ENCODE measurements at regions not wholly inside any gene's neighbourhood (a gene's known extent, or its start where the extent isn't known, plus 50 kb on each side); places are given as distances from the start of the nearest gene placed in this dataset.
A peak's percentile ranks its signal among the peaks of the same experiment; 100 is the strongest.

DNA sequence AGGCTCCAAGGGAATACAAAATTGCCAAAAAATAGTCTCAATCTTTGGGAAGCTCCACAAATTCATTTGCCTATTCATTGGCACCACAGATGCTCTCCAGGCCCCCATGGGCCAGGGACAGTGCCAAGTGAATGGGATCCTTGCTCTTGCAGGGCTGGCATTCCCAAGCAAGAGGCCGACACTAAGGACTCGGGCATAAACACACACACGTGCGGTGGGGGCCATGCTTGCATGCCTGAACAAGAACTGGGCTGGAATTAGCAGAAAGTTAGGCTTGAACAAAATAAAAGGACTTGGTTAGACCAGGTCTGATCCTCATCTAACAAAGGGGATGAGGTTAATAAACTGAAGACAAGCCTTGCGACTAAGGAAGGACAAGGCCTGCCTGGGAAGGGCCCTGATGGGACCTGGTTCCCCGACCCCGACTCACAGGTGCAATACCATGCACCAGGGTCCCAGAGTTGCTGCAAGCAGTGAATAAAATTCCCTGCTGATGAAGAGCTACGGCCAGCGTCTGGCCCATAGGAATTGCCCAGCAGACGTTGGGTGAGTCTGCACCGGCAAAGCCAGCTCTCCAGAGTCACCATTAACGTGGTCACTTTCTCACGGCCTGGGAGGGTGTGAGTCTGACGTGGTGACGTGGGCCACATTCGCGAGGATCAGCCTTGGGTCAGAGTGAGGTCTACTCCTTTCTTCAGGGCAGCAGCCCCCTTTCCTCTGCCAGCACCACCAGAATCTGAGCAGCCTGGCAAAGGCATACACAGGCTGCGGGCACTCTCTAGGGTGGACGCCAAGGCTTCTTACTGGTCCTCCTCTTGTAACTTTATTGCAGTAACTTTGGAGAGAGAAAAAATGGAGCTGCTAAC is 77.4 kb upstream of the FCN1 start:
- H3K27me3 ChIP-seq = no peaks in the 10 kb centered on the region
- no peaks in the 10 kb centered on the region for H3K4me1 ChIP-seq
- peaks cover 33% of the 10 kb centered on the region for H3K9me3 ChIP-seq
- no peak overlapping the region for H3K4me3 ChIP-seq
- TF ChIP-seq Cebpa-rat (IDR thresholded peaks at IDR 0.05) = no peak
- H3K36me3 ChIP-seq = no peaks in the 10 kb centered on the region
- no peak overlapping the region for H3K27ac ChIP-seq
- no peak overlapping the region for H3K9ac ChIP-seq
- no peak overlapping the region for H3K4me2 ChIP-seq
- no peaks in the 10 kb centered on the region for H4K20me1 ChIP-seq

DNA sequence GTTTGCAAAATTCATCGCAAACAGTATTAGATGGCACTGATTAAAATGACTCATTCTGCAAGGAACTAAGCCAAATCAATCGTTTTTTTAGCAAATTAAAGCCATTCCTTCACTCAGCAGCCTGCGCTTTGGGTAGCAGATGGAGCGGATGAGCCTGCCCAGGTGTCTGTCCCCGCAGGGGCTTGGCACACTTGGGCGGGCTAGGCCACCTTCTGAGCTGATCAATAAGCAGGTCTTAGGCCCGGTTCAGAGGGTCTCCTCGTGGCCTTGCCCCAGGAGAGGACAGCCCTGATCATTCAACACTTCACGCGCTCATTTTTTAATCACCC is 78.0 kb upstream of the FCN1 start:
- no peak overlapping the region for H3K9ac ChIP-seq
- no peaks in the 10 kb centered on the region for H3K36me3 ChIP-seq
- peaks cover 39% of the 10 kb centered on the region for H3K9me3 ChIP-seq
- H4K20me1 ChIP-seq = no peaks in the 10 kb centered on the region
- no peak overlapping the region for H3K4me3 ChIP-seq
- H3K4me2 ChIP-seq = no peak overlapping the region
- no peak overlapping the region for H3K27ac ChIP-seq
- TF ChIP-seq Cebpa-rat (IDR thresholded peaks at IDR 0.05) = no peak
- H3K4me1 ChIP-seq = no peaks in the 10 kb centered on the region
- H3K27me3 ChIP-seq = no peaks in the 10 kb centered on the region

DNA sequence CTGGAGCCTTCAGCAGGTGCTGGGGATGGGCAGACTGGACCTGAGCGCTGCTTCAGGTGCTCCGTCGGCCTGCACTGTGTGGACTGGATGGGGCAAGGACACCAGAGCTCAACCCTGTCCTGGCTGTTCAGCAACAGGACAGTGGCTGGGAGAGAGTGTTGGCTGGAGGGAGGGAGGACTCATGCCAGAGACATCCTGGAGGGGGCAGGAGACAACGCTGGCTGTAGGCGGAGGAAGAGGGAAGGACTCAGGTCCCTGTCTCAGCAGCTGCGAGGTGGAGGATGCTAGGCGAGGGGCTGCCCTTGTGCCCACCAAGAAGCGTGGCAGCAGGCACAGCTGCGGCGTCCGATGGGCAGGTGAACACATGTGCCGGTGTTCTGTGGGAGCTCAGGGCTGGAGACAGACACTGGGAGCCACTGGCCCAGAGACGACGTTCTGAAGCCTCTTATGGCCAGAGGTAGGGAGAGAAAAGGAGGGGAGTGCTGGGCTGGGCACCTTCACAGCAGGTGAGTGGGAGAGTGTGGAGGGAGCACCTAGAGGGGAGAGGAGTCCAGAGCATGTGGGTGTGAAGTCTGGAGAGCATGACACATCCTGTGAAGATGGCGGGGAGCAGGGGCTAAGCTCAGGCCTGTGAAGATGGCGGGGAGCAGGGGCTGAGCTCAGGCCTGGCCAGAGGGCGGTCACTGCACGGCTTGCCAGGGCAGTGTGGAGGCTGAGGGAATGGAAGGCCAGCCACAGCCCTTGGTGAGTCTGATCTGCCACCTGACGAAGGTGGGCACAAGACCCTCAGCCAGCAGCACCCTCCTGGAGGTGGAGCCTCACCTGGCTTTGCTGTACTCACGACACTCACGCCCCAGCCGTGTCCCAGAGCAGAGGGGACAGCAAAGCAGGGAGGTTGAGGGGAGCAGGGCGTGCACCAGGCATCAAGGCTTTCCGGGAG is 79.1 kb upstream of the FCN1 start:
- Histone ChIP-seq H3K4me1 (no peaks in the 10 kb centered on the region), H3K9ac (no peak overlapping the region), H4K20me1 (no peaks in the 10 kb centered on the region), H3K4me2 (no peak overlapping the region), H3K9me3 (peaks cover 50% of the 10 kb centered on the region), H3K27me3 (no peaks in the 10 kb centered on the region), H3K4me3 (no peak overlapping the region), H3K27ac (no peak overlapping the region), H3K36me3 (no peaks in the 10 kb centered on the region)
- TF ChIP-seq Cebpa-rat (IDR thresholded peaks at IDR 0.05) = no peak

DNA sequence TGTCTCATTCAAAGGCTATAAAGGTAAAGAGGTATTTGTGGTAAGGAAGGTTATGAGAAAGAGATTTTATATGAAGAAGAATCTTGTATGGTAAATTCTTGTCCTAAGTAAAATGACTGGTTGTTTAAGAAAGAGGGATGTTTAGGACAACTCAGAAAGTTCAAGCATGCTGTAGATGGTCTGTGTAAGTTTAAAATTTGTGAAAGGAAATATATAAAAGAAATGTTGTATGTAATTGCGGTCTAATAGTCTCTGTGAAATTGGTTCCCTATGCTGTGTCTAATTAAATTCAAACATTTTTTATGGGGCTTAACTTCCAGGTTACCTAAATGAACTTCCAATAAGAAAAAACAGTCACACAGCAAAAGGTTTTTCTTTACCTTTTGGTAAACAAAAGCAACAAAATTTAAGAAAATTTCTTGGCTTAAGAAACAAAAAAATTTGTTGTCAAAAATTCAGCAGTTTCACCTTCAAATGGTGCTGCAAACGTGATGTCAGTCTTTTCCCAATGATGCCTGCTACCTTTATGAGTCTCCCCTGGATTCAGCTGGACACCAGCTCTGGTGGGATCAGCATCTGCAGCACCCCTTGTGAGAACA is 83.0 kb upstream of the FCN1 start:
- H3K9me3 ChIP-seq = peaks cover 69% of the 10 kb centered on the region
- H3K9ac ChIP-seq = no peak overlapping the region
- no peaks in the 10 kb centered on the region for H4K20me1 ChIP-seq
- peaks cover 12% of the 10 kb centered on the region for H3K4me1 ChIP-seq
- no peak overlapping the region for H3K4me3 ChIP-seq
- no peak for TF ChIP-seq Cebpa-rat (IDR thresholded peaks at IDR 0.05)
- no peak overlapping the region for H3K27ac ChIP-seq
- no peaks in the 10 kb centered on the region for H3K27me3 ChIP-seq
- H3K4me2 ChIP-seq = no peak overlapping the region
- H3K36me3 ChIP-seq = no peaks in the 10 kb centered on the region

DNA sequence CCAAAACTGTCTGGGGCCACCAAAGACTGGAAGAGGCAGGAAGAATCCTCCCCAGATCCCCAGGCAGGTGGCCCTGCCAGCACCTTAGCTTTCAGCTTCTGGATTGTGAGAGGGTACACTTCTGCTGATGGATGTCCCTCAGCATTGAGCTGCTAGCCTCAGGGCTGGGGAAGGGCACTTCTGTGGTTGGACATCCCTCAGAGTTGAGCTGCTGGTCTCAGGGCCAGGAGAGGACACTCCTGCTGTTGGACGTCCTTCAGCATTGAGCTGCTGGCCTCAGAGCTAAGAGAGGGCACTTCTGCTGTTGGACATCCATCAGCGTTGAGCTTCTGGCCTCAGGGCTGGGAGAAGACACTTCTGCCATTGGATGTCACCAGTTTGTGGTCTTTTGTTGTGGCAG is 83.8 kb upstream of the FCN1 start:
- no peaks in the 10 kb centered on the region for H3K36me3 ChIP-seq
- H3K9ac ChIP-seq = no peak overlapping the region
- H3K9me3 ChIP-seq = peaks cover 69% of the 10 kb centered on the region
- H3K4me2 ChIP-seq = no peak overlapping the region
- peaks cover 12% of the 10 kb centered on the region for H3K4me1 ChIP-seq
- no peaks in the 10 kb centered on the region for H3K27me3 ChIP-seq
- H3K4me3 ChIP-seq = no peak overlapping the region
- no peaks in the 10 kb centered on the region for H4K20me1 ChIP-seq
- TF ChIP-seq Cebpa-rat (IDR thresholded peaks at IDR 0.05) = no peak
- no peak overlapping the region for H3K27ac ChIP-seq

DNA sequence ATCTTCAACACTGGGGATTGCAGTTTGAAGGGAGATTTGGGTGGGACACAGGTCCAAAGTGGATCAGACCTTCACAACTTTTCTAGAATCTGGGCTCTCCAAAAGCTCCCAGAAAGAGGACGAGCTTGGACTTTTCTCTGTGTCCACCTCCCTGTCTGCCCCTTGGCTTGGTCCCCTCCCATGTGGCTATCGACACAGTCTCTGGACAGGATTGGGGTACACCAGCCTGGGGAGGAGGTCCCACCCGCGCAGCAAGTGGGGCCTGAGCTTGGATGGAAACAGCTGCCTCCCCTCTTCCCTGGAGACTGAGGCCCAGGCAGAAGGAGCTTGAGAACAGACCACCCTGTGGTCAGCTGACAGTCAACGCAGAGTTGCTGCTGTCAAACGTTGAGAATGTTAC is 84.6 kb upstream of the FCN1 start:
- TF ChIP-seq Cebpa-rat (IDR thresholded peaks at IDR 0.05) = no peak
- no peaks in the 10 kb centered on the region for H3K27me3 ChIP-seq
- no peaks in the 10 kb centered on the region for H3K36me3 ChIP-seq
- H3K27ac ChIP-seq = no peak overlapping the region
- no peak overlapping the region for H3K4me3 ChIP-seq
- H3K4me2 ChIP-seq = peak overlapping the region; percentile 45
- no peak overlapping the region for H3K9ac ChIP-seq
- H4K20me1 ChIP-seq = no peaks in the 10 kb centered on the region
- peaks cover 64% of the 10 kb centered on the region for H3K9me3 ChIP-seq
- H3K4me1 ChIP-seq = peaks cover 12% of the 10 kb centered on the region

DNA sequence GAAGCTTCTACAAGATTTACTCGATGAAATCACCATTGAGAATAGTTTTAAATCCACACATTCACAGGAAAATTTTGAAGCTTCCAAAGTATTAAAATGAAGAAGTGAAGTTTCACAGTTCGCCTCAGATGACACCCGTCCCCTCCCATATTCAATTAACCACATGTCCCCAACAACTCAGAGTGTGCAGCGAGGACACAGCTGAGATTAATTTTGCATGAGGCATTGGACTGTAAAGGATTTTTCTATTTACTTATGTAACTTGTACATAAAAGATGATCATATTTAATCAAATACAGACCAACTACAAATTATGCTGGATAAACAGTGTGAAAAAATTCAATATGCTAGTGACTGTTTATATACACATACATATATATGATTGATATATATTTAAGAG is 84.7 kb upstream of the OLFM1 start:
- Histone ChIP-seq H3K36me3 (no peaks in the 10 kb centered on the region), H3K4me3 (no peak overlapping the region), H3K4me1 (peaks cover 12% of the 10 kb centered on the region), H3K27me3 (no peaks in the 10 kb centered on the region), H3K4me2 (peak overlapping the region; percentile 45), H3K9me3 (peaks cover 59% of the 10 kb centered on the region), H3K27ac (no peak overlapping the region), H4K20me1 (no peaks in the 10 kb centered on the region), H3K9ac (no peak overlapping the region)
- TF ChIP-seq Cebpa-rat (IDR thresholded peaks at IDR 0.05) = no peak

DNA sequence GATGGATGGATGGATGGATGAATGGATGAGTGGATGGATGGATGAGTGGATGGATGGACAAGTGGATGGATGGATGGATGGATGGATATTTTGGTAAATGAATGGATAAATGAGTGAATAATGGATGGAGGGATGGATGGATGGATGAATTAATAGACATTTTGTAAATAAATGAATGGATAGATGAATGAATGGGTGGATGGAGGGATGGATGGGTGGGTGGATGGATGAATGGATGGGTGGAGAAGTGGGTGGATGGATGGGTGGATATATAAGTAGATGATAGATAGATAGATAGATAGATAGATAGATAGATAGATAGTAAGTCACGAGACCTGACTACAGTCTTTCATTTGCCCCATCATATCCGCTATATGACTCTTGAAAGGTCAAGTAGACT is 82.7 kb upstream of the OLFM1 start:
- Histone ChIP-seq H3K9ac (no peak overlapping the region), H3K36me3 (no peaks in the 10 kb centered on the region), H3K27me3 (no peaks in the 10 kb centered on the region), H4K20me1 (no peaks in the 10 kb centered on the region), H3K9me3 (peaks cover 39% of the 10 kb centered on the region), H3K4me2 (no peak overlapping the region), H3K27ac (no peak overlapping the region), H3K4me1 (peaks cover 13% of the 10 kb centered on the region), H3K4me3 (no peak overlapping the region)
- no peak for TF ChIP-seq Cebpa-rat (IDR thresholded peaks at IDR 0.05)

DNA sequence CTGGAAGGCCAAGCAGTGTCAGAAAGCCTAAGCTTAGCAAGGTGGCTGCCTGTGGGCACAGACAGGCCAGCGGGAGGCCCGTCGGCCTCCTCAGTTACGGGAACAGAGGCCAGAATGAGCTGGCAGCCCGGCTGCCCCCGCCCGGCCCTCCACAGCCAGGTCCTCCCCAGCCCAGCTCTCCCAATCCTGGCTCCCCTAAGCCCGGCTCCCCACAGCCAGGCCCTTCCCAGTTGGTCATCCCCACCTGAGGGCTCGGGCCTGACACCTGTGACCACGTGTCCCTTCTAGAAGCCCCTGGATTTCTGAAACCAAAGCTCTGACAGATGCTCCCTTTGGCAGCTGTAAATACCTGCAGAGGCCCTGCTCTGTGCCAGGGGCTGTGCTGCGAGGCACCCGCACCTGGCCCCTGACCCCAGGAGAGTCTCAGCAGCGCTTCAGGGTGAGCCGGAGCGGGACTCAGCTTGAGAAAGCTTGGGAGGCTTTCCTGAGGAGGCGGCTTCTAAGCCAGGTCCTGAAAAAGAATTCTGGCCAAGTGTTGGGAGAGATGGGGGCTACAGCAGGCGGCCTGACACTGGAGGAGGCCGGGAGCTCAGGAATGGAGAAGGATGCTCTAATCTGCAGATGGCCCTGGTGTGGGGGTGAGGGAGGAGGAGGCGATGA is 80.4 kb upstream of the OLFM1 start:
- H3K4me3 ChIP-seq = no peak overlapping the region
- no peak overlapping the region for H3K4me2 ChIP-seq
- H3K27me3 ChIP-seq = no peaks in the 10 kb centered on the region
- H3K9ac ChIP-seq = no peak overlapping the region
- TF ChIP-seq Cebpa-rat (IDR thresholded peaks at IDR 0.05) = no peak
- no peaks in the 10 kb centered on the region for H4K20me1 ChIP-seq
- H3K4me1 ChIP-seq = peaks cover 26% of the 10 kb centered on the region
- no peaks in the 10 kb centered on the region for H3K36me3 ChIP-seq
- peaks cover 17% of the 10 kb centered on the region for H3K9me3 ChIP-seq
- H3K27ac ChIP-seq = no peak overlapping the region

All from BLaER1 (cell line).